GM23248 (cell line): ENCODE measurements at regions not wholly inside any gene's neighbourhood (a gene's known extent, or its start where the extent isn't known, plus 50 kb on each side); places are given as distances from the start of the nearest gene placed in this dataset.

Experiments used
- DNase-seq: peaks from one replicate; pipeline ENCODE4 v3.0.0-alpha.2; 2015
- H2AFZ ChIP-seq: fragments of 200-600 bp; sonication (generic); 2 replicates; pipeline ENCODE4 v1.6.1; 2016; ENCODE audit warnings: antibody characterized with exemption
- H3F3A ChIP-seq: fragments of 200-600 bp; sonication (generic); 2 replicates; pipeline ENCODE4 v1.6.1; 2016; ENCODE audit warnings: mild to moderate bottlenecking, antibody characterized with exemption, mixed run types; ENCODE audit not compliant: insufficient read depth
- H3K27ac ChIP-seq: fragments of 200-600 bp; sonication (generic); 2 replicates; pipeline ENCODE4 v1.5.1; 2016; ENCODE audit warnings: mild to moderate bottlenecking
- H3K27me3 ChIP-seq: fragments of 200-600 bp; sonication (generic); replicated peaks from 2 replicates; pipeline ENCODE4 v1.6.1; 2016; ENCODE audit warnings: mild to moderate bottlenecking; ENCODE audit not compliant: insufficient read depth
- H3K36me3 ChIP-seq: fragments of 200-600 bp; sonication (generic); 2 replicates; pipeline ENCODE4 v1.6.1; 2016; ENCODE audit warnings: low read depth, mild to moderate bottlenecking
- H3K4me1 ChIP-seq: fragments of 200-600 bp; sonication (generic); 2 replicates; pipeline ENCODE4 v1.6.1; 2016; ENCODE audit warnings: mild to moderate bottlenecking; ENCODE audit not compliant: insufficient read depth
- H3K4me2 ChIP-seq: fragments of 200-600 bp; sonication (generic); one replicate; pipeline ENCODE4 v1.6.1; 2016; ENCODE audit warnings: mild to moderate bottlenecking; ENCODE audit not compliant: unreplicated experiment
- H3K4me3 ChIP-seq: fragments of 200-600 bp; sonication (generic); 2 replicates; pipeline ENCODE4 v1.5.1; 2016; ENCODE audit warnings: mild to moderate bottlenecking
- H3K79me2 ChIP-seq: fragments of 200-600 bp; sonication (generic); 2 replicates; pipeline ENCODE4 v1.6.1; 2016; ENCODE audit warnings: mild to moderate bottlenecking; ENCODE audit not compliant: insufficient read depth
- H3K9ac ChIP-seq: fragments of 200-600 bp; sonication (generic); 2 replicates; pipeline ENCODE4 v1.6.1; 2016; ENCODE audit warnings: mild to moderate bottlenecking
- H3K9me2 ChIP-seq: fragments of 200-600 bp; sonication (generic); 2 replicates; pipeline ENCODE4 v1.6.1; 2016; ENCODE audit warnings: mixed run types, mild to moderate bottlenecking, moderate library complexity; ENCODE audit not compliant: insufficient read depth
- H3K9me3 ChIP-seq: fragments of 200-600 bp; sonication (generic); one replicate; pipeline ENCODE4 v1.6.1; 2017; ENCODE audit warnings: low read depth
- H4K20me1 ChIP-seq: fragments of 200-600 bp; sonication (generic); 2 replicates; pipeline ENCODE4 v1.6.0; 2016; ENCODE audit not compliant: insufficient read depth
- EZH2 ChIP-seq: fragments of 200-600 bp; sonication (generic); IDR thresholded peaks from 2 replicates; pipeline ENCODE4 v1.6.1; 2018; ENCODE audit warnings: antibody characterized with exemption, mild to moderate bottlenecking; ENCODE audit not compliant: insufficient read depth, poor library complexity, severe bottlenecking
- EZH2phosphoT487 ChIP-seq: fragments of 200-600 bp; sonication (generic); IDR thresholded peaks from 2 replicates; pipeline ENCODE4 v1.6.1; 2018; ENCODE audit warnings: antibody characterized with exemption, moderate library complexity, mild to moderate bottlenecking, low read depth; ENCODE audit not compliant: insufficient read depth
- WGBS, 2 experiments: methylation state at CpG; one replicate each; pipeline ENCODE4 v1.1.6; 2015 to 2017; ENCODE audit warnings: low lambda C conversion rate in 2 of 2, low coverage in 1 of 2; ENCODE audit errors: missing lambda C conversion rate in 2 of 2; 5-methylcytosine and 5-hydroxymethylcytosine counted together
- in situ Hi-C: fragments of 300-500 bp; cut with MboI; formaldehyde crosslinking; loops from 2 replicates; pipeline ENCODE4 v1.15.0; 2020

DNA sequence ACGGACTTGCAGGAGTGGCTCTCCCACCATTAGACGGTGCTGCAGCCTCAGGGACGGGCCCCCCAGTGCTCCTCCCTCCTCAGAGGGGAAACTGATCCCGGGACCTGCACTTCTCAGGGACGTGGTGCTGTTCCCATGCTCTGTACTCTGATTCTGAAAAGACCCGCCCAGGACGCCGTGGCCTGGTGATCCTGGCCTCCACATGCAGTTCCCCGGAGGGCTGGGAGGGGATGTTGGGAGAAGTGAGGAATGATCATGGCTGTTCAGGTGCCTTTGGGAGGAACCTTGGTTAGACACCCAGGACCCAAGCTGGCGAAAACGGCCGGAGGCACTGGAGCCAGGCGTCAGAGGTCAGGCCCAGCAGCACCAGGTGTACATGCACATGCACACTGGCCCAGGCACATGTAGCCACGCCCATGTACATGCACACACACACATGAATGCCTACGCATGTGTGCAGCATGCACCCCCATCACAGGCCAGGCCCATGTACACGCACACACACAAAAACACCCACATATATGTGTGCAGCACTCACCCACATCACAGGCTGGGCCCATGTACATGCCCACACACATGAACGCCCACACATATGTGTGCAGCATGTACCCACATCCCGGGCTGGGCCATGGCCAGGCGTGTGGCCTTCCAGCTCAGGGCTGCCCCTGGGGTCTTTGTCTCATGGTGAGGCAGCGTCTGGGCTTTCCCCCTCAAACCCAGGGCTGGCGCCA lies 52.6 kb upstream of the DACT2 start:
- H2AFZ ChIP-seq: no peak overlapping the region
- in situ Hi-C loops: loop anchor here (25.0 kb wide), 1 partner anchor 460 kb away; no protein-coding TSS in a partner anchor
- TF ChIP-seq EZH2 (no peak), EZH2phosphoT487 (no peak)

DNA sequence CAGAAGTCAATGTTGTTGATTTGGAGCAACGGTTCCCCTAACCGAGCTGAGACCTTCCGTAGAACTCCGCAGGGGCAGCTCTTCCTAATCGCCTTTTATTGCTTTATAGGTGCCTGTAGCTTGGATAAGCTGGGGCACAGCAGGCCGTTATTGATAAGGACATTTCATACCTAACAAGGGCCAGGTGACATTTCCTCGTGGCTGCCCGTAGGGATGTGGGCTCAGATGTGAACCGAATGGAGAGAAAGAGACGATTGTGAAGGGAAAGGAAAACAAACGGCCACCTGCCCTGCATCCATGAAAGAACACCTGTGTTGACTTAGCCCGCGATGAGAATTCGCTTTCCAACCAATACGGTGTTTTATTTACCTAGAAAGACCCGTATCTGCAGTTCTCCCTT lies 53.3 kb upstream of the DACT2 start:
- no peaks in the 10 kb centered on the region for H4K20me1 ChIP-seq
- peaks cover 5% of the 10 kb centered on the region; the same call in 1 of the 2 replicates for H3F3A ChIP-seq
- no peak overlapping the region for H3K27ac ChIP-seq
- 74 to 76% methylated on average over 16 of the region's 16 CpGs for WGBS, 2 experiments
- H3K9me3 ChIP-seq: no peaks in the 10 kb centered on the region
- TF ChIP-seq EZH2phosphoT487 (no peak), EZH2 (no peak)
- H3K4me2 ChIP-seq: no peak overlapping the region
- DNase-seq: no peak
- H3K4me1 ChIP-seq: no peaks in the 10 kb centered on the region
- in situ Hi-C loops: loop anchor here (25.0 kb wide), 1 partner anchor 461 kb away; no protein-coding TSS in a partner anchor
- no peaks in the 10 kb centered on the region for H3K9me2 ChIP-seq
- no peak overlapping the region for H3K4me3 ChIP-seq
- H3K36me3 ChIP-seq: no peaks in the 10 kb centered on the region
- H2AFZ ChIP-seq: no peak overlapping the region
- H3K9ac ChIP-seq: no peak overlapping the region
- no peaks in the 10 kb centered on the region for H3K27me3 ChIP-seq
- H3K79me2 ChIP-seq: no peaks in the 10 kb centered on the region

More for the DNA sequence above, 52.6 kb upstream of the DACT2 start:
- DNase-seq: no peak
- WGBS, 2 experiments: 72 to 77% methylated on average over 21 of the region's 21 CpGs
- no peaks in the 10 kb centered on the region for H3K9me3 ChIP-seq
- H3K27me3 ChIP-seq: no peaks in the 10 kb centered on the region
- no peaks in the 10 kb centered on the region for H3K36me3 ChIP-seq
- H3K79me2 ChIP-seq: no peaks in the 10 kb centered on the region
- no peak overlapping the region for H3K27ac ChIP-seq
- H3K9ac ChIP-seq: no peak overlapping the region
- no peak overlapping the region for H3K4me2 ChIP-seq
- no peaks in the 10 kb centered on the region for H3K9me2 ChIP-seq
- no peaks in the 10 kb centered on the region for H4K20me1 ChIP-seq
- H3F3A ChIP-seq: peaks cover 7% of the 10 kb centered on the region; the same call in 1 of the 2 replicates
- H3K4me1 ChIP-seq: no peaks in the 10 kb centered on the region
- no peak overlapping the region for H3K4me3 ChIP-seq

DNA sequence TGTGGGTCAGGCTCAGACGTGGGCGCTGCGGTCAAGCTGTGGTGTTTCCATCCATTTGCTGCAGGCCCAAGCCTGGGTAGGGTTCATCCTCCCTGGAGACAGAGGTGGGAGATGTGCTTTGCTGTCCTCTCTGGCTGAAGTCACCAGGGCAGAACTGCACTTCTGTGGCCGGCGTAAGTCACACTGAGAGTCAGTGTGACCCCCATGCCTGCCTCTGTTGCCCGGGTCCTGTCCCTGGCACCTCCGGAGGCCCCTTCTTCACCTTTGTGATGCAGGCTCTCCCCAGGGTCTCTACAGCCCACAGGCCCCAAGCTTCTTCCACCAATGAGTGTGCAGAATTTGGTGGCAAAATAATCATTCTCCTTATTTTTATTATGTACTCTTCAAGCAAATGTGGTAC lies 53.8 kb upstream of the DACT2 start:
- in situ Hi-C loops: loop anchor here (25.0 kb wide), 1 partner anchor 461 kb away; no protein-coding TSS in a partner anchor
- H3K9ac ChIP-seq: no peak overlapping the region
- H3K4me2 ChIP-seq: no peak overlapping the region
- no peak for DNase-seq
- H3F3A ChIP-seq: no peaks in the 10 kb centered on the region
- H3K9me3 ChIP-seq: no peaks in the 10 kb centered on the region
- H3K9me2 ChIP-seq: no peaks in the 10 kb centered on the region
- H3K27ac ChIP-seq: no peak overlapping the region
- 77 to 82% methylated on average over 7 of the region's 7 CpGs for WGBS, 2 experiments
- H3K27me3 ChIP-seq: no peaks in the 10 kb centered on the region
- H2AFZ ChIP-seq: no peak overlapping the region
- TF ChIP-seq EZH2 (no peak), EZH2phosphoT487 (no peak)
- H3K36me3 ChIP-seq: no peaks in the 10 kb centered on the region
- no peak overlapping the region for H3K4me3 ChIP-seq
- H3K79me2 ChIP-seq: no peaks in the 10 kb centered on the region
- H4K20me1 ChIP-seq: no peaks in the 10 kb centered on the region
- H3K4me1 ChIP-seq: no peaks in the 10 kb centered on the region

DNA sequence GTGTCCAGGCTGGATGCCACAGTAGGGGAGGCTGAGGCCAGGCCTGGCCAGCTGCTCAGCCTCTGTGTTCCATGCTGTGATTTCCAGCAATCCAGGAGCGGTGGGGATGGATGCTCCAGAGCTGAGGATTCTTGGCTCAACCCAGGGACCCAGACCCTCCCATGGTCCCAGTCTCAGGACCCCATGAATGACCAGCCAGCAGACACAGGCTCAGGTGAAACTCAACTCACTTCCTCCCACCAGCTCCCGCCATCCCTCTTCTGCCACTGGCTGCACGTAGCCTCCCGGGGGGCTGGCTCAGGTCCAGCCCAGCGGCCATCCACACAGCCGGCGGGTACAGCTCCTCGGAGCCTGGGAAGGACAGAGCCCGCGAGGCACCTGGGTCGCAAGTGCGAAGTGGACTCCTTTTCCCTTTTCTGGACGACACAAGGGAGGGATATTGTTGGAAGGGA lies 54.5 kb upstream of the DACT2 start:
- WGBS, 2 experiments: 73 to 81% methylated on average over 12 of the region's 13 CpGs
- no peak for DNase-seq
- H3F3A ChIP-seq: no peaks in the 10 kb centered on the region

More for the DNA sequence above, 54.5 kb upstream of the DACT2 start:
- no peak overlapping the region for H3K9ac ChIP-seq
- H3K79me2 ChIP-seq: no peaks in the 10 kb centered on the region
- no peak overlapping the region for H3K4me2 ChIP-seq
- in situ Hi-C loops: loop anchor here (25.0 kb wide), 1 partner anchor 462 kb away; no protein-coding TSS in a partner anchor
- H3K27ac ChIP-seq: no peak overlapping the region
- H2AFZ ChIP-seq: no peak overlapping the region
- H3K4me3 ChIP-seq: no peak overlapping the region
- no peak for TF ChIP-seq EZH2phosphoT487
- TF ChIP-seq EZH2: no peak
- H4K20me1 ChIP-seq: no peaks in the 10 kb centered on the region
- no peaks in the 10 kb centered on the region for H3K36me3 ChIP-seq
- no peaks in the 10 kb centered on the region for H3K9me2 ChIP-seq
- no peaks in the 10 kb centered on the region for H3K4me1 ChIP-seq
- H3K27me3 ChIP-seq: no peaks in the 10 kb centered on the region
- H3K9me3 ChIP-seq: no peaks in the 10 kb centered on the region
